ENCODE measurements at regions not wholly inside any gene's neighbourhood (a gene's known extent, or its start where the extent isn't known, plus 50 kb on each side); places are given as distances from the start of the nearest gene placed in this dataset.

DNA sequence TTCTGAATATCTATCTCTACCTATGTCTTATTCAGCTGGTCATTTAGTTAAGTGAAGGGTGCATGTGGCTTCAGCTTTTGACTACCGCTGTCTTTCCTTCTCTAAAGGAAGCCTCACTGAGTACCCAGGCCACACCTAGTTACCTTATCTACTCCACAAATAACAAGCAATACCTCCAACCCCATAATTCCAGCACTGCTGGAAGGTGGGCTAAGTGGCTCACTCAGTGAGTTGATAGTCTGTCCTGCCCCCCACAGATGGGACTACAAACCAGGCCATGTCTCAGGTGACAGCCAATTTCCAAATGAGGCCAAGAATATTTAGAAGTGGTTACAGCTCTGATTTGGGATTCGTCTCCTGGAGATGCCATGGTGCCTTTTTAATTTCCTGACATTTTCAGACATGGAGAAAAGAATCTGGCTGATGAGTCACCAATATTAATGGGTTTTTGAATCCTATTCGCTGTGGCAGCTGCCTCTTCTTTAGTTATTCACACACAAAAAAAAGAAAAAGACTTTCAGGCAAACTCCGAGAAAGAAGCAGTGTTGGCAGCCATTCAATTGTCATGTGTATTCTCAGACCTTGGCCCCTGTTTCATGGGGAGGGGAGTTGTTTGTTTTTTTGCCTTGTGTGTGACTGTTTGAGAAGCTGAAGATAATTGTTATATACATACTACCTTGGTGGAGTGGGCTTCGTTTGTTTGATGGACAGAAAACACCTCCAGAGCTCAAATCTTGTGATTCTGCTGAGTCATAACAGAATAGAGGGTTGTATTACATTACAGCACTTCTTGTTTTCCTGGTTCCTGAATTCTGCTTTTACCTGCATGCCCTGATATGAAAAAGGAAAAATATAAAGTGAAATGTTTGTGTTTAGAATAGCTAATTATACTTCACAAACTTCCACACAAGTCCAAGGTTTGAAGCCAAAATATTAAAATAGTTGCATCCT, 64.2 kb downstream of the SCG2 start:
- Histone ChIP-seq H3K4me2 (ENCODE audit: control insufficient read depth, insufficient read depth) (no peak overlapping the region), H3K4me3 (no peak overlapping the region), H3K9ac (ENCODE audit: control insufficient read depth, insufficient read depth, low read length) (no peak overlapping the region), H4K20me1 (ENCODE audit: control insufficient read depth, insufficient read depth) (no peaks in the 10 kb centered on the region), H3K27me3 (replicated peaks in 1 of 2; ENCODE audit: control insufficient read depth in 2 of 2, insufficient read depth in 2 of 2, low read length in 1 of 2) (no peaks in the 10 kb centered on the region; a peak in 2 of 4 replicates), H3K27ac (ENCODE audit: control insufficient read depth, insufficient read depth) (no peak overlapping the region), H2AFZ (ENCODE audit: control insufficient read depth, low read depth, low read length) (no peak overlapping the region), H3K9me3 (replicated peaks; ENCODE audit: control insufficient read depth, insufficient read depth, low read length) (no peaks in the 10 kb centered on the region), H3K4me1 (ENCODE audit: control insufficient read depth, insufficient read depth, low read length) (no peaks in the 10 kb centered on the region), H3K36me3 (ENCODE audit: control insufficient read depth in 2 of 2, insufficient read depth in 2 of 2, low read length in 1 of 2) (no peaks in the 10 kb centered on the region), H3K79me2 (ENCODE audit: control insufficient read depth, insufficient read depth, low read length) (no peaks in the 10 kb centered on the region)
- ChIA-PET SMC1A (ENCODE audit: uncharacterized antibody, unreplicated experiment) (no interaction called here), RAD21 (ENCODE audit: unreplicated experiment) (no interaction called here), CTCF (interaction anchor here (1.1 kb wide), 1 partner anchor 8 kb away, joined by 5 read pairs; no protein-coding TSS in a partner anchor), POLR2A (no interaction called here)
- BruUV-seq (replicated peaks) = no TSS peak
- FAIRE-seq (no peak), DNase-seq (ENCODE audit: low read depth, low spot score) (no peak), ATAC-seq (no peak)
- WGBS (ENCODE audit: insufficient coverage, insufficient replicate concordance, low lambda C conversion rate, missing lambda C conversion rate) = 12% methylated on average over 5 of the region's 5 CpGs
- in situ Hi-C loops (cut with MboI) = no loop called here
- TF ChIP-seq BACH1 (IDR thresholded peaks at IDR 0.05; ENCODE audit: borderline replicate concordance) (peak; percentile 28; the same call in 1 of the 2 replicates), SP1 (IDR thresholded peaks at IDR 0.05; ENCODE audit: low read depth, low read length) (no peak)
- intact Hi-C loops (cut with micrococcal nuclease; ENCODE audit: unreplicated experiment) = no loop called here

DNA sequence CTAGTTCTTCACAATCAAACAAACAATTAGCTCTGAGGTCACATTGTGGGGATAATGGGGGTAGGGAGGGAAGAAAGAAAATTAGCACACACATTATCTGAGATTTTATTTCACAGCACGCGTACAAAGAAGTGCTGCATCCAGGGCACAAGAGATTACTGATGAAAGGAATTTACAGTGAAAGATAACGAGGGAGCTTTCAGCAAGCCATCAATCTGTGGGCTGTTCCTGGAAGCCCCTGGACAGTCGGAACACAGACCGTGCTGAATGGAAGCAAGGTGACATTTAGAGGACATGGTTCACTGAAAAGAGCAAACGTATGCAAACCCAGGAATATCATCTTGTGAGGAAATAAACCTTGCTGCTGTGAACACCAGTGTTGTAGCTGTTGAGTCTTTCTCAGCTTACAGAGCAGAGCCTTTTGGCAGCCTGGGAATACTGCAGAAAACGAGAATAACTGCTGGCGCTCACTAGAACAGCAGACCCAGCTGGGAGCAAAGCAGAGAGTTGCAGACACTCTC, 63.2 kb downstream of the SCG2 start:
- in situ Hi-C loops (cut with MboI) = no loop called here
- no peak for FAIRE-seq
- no peak overlapping the region for H3K4me2 ChIP-seq (ENCODE audit: control insufficient read depth, insufficient read depth)
- TF ChIP-seq CBX3 (IDR thresholded peaks at IDR 0.05; ENCODE audit: borderline replicate concordance, low read depth) = no peak
- no peak for TF ChIP-seq CUX1 (IDR thresholded peaks at IDR 0.05; ENCODE audit: insufficient replicate concordance, low read depth, low read length)
- TF ChIP-seq, protein P1, sequence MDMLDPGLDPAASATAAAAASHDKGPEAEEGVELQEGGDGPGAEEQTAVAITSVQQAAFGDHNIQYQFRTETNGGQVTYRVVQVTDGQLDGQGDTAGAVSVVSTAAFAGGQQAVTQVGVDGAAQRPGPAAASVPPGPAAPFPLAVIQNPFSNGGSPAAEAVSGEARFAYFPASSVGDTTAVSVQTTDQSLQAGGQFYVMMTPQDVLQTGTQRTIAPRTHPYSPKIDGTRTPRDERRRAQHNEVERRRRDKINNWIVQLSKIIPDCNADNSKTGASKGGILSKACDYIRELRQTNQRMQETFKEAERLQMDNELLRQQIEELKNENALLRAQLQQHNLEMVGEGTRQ (IDR thresholded peaks at IDR 0.05; ENCODE audit: borderline replicate concordance, low read depth, low read length) = no peak
- TF ChIP-seq TAF1 (IDR thresholded peaks at IDR 0.05; ENCODE audit: borderline replicate concordance, low read depth, low read length) = no peak
- TF ChIP-seq TARDBP (IDR thresholded peaks at IDR 0.05; ENCODE audit: borderline replicate concordance) = no peak
- TF ChIP-seq NFYA (IDR thresholded peaks at IDR 0.05; ENCODE audit: borderline replicate concordance, low read depth, low read length) = no peak
- no peak for TF ChIP-seq POLR2AphosphoS5 (IDR thresholded peaks at IDR 0.05; ENCODE audit: low read length)
- no peak for TF ChIP-seq NFXL1 (IDR thresholded peaks at IDR 0.05; ENCODE audit: borderline replicate concordance)

More for the DNA sequence above, 63.2 kb downstream of the SCG2 start:
- ChIA-PET CTCF (interaction anchor here (1.1 kb wide), 1 partner anchor 9 kb away, joined by 5 read pairs; no protein-coding TSS in a partner anchor), POLR2A (no interaction called here), SMC1A (ENCODE audit: uncharacterized antibody, unreplicated experiment) (no interaction called here), RAD21 (ENCODE audit: unreplicated experiment) (interaction anchor here (0.6 kb wide), 1 partner anchor 237 kb away, joined by 3 read pairs; no protein-coding TSS in a partner anchor)
- ATAC-seq (no peak), DNase-seq (ENCODE audit: low read depth, low spot score) (no peak)
- H3K27ac ChIP-seq (ENCODE audit: control insufficient read depth, insufficient read depth) = no peak overlapping the region
- BruUV-seq (replicated peaks) = no TSS peak
- H3K27me3 ChIP-seq (replicated peaks in 1 of 2; ENCODE audit: control insufficient read depth in 2 of 2, insufficient read depth in 2 of 2, low read length in 1 of 2) = no peaks in the 10 kb centered on the region; a peak in 2 of 4 replicates
- no peak overlapping the region for H3K9ac ChIP-seq (ENCODE audit: control insufficient read depth, insufficient read depth, low read length)
- intact Hi-C loops (cut with micrococcal nuclease; ENCODE audit: unreplicated experiment) = no loop called here
- no peaks in the 10 kb centered on the region for H3K9me3 ChIP-seq (replicated peaks; ENCODE audit: control insufficient read depth, insufficient read depth, low read length)
- H3K79me2 ChIP-seq (ENCODE audit: control insufficient read depth, insufficient read depth, low read length) = no peaks in the 10 kb centered on the region
- H2AFZ ChIP-seq (ENCODE audit: control insufficient read depth, low read depth, low read length) = no peak overlapping the region
- 46% methylated on average over 8 of the region's 8 CpGs for WGBS (ENCODE audit: insufficient coverage, insufficient replicate concordance, low lambda C conversion rate, missing lambda C conversion rate)
- no peaks in the 10 kb centered on the region for H4K20me1 ChIP-seq (ENCODE audit: control insufficient read depth, insufficient read depth)
- H3K4me1 ChIP-seq (ENCODE audit: control insufficient read depth, insufficient read depth, low read length) = no peaks in the 10 kb centered on the region
- H3K36me3 ChIP-seq (ENCODE audit: control insufficient read depth in 2 of 2, insufficient read depth in 2 of 2, low read length in 1 of 2) = no peaks in the 10 kb centered on the region
- no peak overlapping the region for H3K4me3 ChIP-seq

Measured in GM12878 (cell line).